Epithelial cell of esophagus (primary cell): ENCODE measurements at regions not wholly inside any gene's neighbourhood (a gene's known extent, or its start where the extent isn't known, plus 50 kb on each side); places are given as distances from the start of the nearest gene placed in this dataset.
"Not testable (repeated sequence)": the region's sequence is repeated elsewhere in the genome, so short reads cannot be mapped to it uniquely, and the experiment has no call there.

Experiments used
- DNase-seq: peaks from one replicate; pipeline ENCODE4 v3.0.0; 2010; ENCODE audit warnings: low read depth
- H3K4me3 ChIP-seq: 2 replicates; pipeline ENCODE4 v1.5.1; 2011; ENCODE audit warnings: mild to moderate bottlenecking, low read length, control low read depth
- TF ChIP-seq, protein P1 (sequence below): IDR thresholded peaks from 2 replicates; pipeline ENCODE4 v1.5.1; 2011; ENCODE audit warnings: low read depth, mild to moderate bottlenecking, low read length, control low read depth, inconsistent platforms; ENCODE audit not compliant: insufficient read depth; ENCODE audit errors: missing control alignments

DNA sequence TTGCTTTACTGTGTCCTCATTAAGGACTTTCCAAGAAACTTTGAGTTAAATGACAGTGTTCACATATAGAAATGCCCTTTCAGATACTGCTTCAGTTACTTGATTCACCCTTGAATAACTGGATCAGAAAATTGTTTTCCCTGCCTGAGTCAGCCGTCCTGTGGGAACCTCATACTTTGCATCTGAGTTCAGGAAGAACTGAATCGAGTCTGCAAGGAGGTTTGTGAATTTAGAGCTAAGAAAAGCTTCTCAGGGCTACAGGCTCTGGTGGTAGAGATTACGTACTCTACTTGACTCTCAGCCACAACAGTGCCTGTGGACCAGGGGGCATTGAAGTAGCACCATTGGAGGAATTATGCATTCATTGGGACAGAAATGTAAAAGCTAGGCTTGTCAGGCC, 252.4 kb upstream of the C2CD4B start:
- TF ChIP-seq, protein P1, sequence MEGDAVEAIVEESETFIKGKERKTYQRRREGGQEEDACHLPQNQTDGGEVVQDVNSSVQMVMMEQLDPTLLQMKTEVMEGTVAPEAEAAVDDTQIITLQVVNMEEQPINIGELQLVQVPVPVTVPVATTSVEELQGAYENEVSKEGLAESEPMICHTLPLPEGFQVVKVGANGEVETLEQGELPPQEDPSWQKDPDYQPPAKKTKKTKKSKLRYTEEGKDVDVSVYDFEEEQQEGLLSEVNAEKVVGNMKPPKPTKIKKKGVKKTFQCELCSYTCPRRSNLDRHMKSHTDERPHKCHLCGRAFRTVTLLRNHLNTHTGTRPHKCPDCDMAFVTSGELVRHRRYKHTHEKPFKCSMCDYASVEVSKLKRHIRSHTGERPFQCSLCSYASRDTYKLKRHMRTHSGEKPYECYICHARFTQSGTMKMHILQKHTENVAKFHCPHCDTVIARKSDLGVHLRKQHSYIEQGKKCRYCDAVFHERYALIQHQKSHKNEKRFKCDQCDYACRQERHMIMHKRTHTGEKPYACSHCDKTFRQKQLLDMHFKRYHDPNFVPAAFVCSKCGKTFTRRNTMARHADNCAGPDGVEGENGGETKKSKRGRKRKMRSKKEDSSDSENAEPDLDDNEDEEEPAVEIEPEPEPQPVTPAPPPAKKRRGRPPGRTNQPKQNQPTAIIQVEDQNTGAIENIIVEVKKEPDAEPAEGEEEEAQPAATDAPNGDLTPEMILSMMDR: no peak
- H3K4me3 ChIP-seq: no peak overlapping the region
- DNase-seq: peak; percentile 5

DNA sequence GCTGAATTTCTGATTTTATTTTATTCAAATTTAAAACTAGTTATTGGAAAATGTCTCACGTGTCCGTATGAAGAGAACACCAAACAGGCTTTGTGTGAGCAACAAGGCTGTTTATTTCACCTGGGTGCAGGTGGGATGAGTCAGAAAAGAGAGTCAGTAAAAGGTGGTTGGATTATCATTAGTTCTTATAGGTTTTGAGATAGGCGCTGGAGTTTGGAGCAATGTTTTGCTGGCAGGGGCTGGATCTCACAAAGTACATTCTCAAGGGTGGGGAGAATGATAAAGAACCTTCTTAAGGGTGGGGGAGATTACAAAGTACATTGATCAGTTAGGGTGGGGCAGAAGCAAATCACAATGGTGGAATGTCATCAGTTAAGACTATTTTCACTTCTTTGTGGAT, 253.4 kb upstream of the C2CD4B start:
- not testable (repeated sequence) for H3K4me3 ChIP-seq, DNase-seq

DNA sequence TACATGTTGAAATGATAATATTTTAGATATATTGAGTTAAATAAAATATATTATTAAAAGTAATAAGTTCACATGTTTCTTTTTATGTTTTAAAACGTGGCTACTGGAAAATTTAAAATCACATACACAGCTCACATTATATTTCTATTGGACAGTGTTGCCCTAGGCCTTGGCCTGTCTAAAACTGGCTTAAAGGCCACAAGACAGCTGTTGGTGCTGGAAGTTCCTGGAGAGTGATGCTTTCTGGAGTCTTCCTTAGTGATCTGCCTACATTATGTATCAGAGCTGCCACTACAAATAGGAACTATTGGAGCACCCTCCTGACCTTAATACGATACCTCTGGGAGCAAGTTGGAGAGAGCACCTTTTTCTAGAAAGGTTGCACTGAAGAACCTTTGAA, 254.1 kb upstream of the C2CD4B start:
- TF ChIP-seq, protein P1: no peak
- no peak overlapping the region for H3K4me3 ChIP-seq
- DNase-seq: no peak

- DNase-seq: not testable (repeated sequence)
These were observed 255.3 kb upstream of the C2CD4B start for GRCh38 chr15:62420371-62420770.

DNA sequence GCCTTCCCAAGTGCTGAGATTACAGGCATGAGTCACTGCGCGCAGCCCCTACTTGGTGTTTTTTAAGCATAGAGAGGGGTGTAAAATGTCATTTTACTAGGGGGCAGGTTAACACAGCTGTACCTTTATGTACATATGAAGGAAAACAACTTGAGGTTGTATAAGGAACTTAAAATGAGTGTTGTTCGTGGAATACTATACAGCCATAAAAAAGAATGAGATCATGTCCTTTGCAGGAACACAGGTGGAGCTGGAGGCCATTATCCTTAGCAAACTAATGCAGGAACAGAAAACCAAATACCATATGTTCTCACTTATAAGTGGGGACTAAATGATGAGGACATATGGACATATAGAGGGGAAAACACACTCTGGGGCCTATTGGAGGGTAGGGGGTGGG, 256.2 kb upstream of the C2CD4B start:
- DNase-seq: no peak
- H3K4me3 ChIP-seq: no peak overlapping the region
- TF ChIP-seq, protein P1: no peak

More at GRCh38 chr15:62420371-62420770, 255.3 kb upstream of the C2CD4B start:
- H3K4me3 ChIP-seq: not testable (repeated sequence)

GRCh38 chr15:62426387-62426956, 261.4 kb upstream of the C2CD4B start:
- H3K4me3 ChIP-seq: no peak overlapping the region
- no peak for DNase-seq
- TF ChIP-seq, protein P1: no peak

GRCh38 chr15:62428259-62428658, 263.2 kb upstream of the C2CD4B start:
- TF ChIP-seq, protein P1: no peak
- no peak for DNase-seq

DNA sequence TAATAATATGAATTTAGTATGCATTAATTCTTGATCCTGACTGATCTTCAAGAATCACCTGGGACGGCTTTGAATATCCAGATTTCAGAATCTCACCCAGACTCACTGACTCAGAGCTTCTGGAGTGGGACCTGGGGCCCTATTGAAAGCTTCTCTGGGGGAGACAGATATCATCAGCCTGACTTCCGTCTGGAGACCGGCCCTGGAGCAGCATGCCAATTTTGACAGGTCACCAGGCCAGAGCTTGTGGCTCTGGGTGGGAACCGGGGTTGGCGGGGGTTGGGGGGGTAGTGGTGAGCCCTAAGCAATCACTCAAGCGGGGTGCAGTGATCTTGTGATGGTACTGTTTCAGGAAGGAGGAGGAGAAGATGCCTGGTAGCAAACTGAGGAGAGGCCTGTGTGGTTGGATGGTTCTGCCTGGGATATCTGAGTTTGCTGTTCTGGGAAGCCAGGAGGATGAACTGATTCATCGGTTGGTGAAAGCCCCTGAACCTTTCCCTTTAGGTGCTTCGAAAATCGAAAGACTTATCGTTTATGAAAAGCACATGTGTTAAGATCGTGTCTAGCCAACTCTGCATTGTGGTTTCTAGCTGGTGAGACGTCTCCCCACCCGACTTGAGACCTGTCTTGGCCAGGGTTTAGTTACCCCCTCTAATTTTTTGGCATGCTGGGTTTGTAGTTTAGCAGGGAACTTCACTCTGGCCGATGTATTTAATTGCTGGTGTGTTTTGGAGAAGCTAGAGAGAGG, 263.9 kb upstream of the C2CD4B start:
- H3K4me3 ChIP-seq: no peak overlapping the region
- DNase-seq: no peak
- TF ChIP-seq, protein P1: no peak

More at GRCh38 chr15:62428259-62428658, 263.2 kb upstream of the C2CD4B start:
- no peak overlapping the region for H3K4me3 ChIP-seq
